Fibroblast of lung (primary cell): ENCODE measurements at regions not wholly inside any gene's neighbourhood (a gene's known extent, or its start where the extent isn't known, plus 50 kb on each side); places are given as distances from the start of the nearest gene placed in this dataset.

ENCODE experiments used
- CTCF ChIP-seq, 2 donors: IDR thresholded peaks in 1 of 2; conservative IDR thresholded peaks in 1 of 2; 1 replicate in 1 of 2; 2 replicates in 1 of 2; pipeline ENCODE4 v1.5.1; 2011 to 2012; ENCODE audit warnings: low read length in 2 of 2, control low read depth in 1 of 2, inconsistent platforms in 1 of 2, low read depth in 1 of 2, mild to moderate bottlenecking in 1 of 2
- EZH2 ChIP-seq: IDR thresholded peaks from 2 replicates; pipeline ENCODE4 v1.5.1; 2012; ENCODE audit warnings: low read length, control low read depth, mild to moderate bottlenecking; ENCODE audit errors: missing control alignments

GRCh38 chr20:37577981-37578380 is 50.3 kb upstream of the BLCAP start:
- TF ChIP-seq CTCF (conservative IDR thresholded peaks at IDR 0.05 in 1 of 2, IDR thresholded peaks at IDR 0.05 in 1 of 2; ENCODE audit: low read depth in 1 of 2, low read length in 2 of 2): no peak
- TF ChIP-seq EZH2: no peak
